OCI-LY7 (cell line): ENCODE measurements at regions not wholly inside any gene's neighbourhood (a gene's known extent, or its start where the extent isn't known, plus 50 kb on each side); places are given as distances from the start of the nearest gene placed in this dataset.

Source experiments
- BruUV-seq: library from RNA; stranded (reverse); fragments of 400-500 nt; replicated peaks from 2 replicates; lab custom pipeline; 2021; lab: Mats Ljungman, UMichigan
- CTCF ChIA-PET: fragments of 300-600 bp; sonication (Branson Sonifier 250); formaldehyde crosslinking; loops from one replicate; lab custom pipeline; 2022; ENCODE audit warnings: antibody characterized with exemption; ENCODE audit not compliant: unreplicated experiment; lab: Charles Lee
- POLR2A ChIA-PET: fragments of 300-600 bp; sonication (Branson Sonifier 250); formaldehyde crosslinking; loops from one replicate; lab custom pipeline; 2022; ENCODE audit warnings: antibody characterized with exemption; lab: Charles Lee
- DNase-seq: peaks from one replicate; pipeline ENCODE4 v3.0.0-alpha.2; 2015; ENCODE audit warnings: low spot score
- H2AFZ ChIP-seq: fragments of 200-600 bp; sonication (generic), shearing (Covaris generic); 2 replicates; pipeline ENCODE4 v1.6.1; 2014; ENCODE audit warnings: mild to moderate bottlenecking, antibody characterized with exemption, low read length, moderate library complexity
- H3K27ac ChIP-seq: fragments of 200-600 bp; sonication (generic); 2 replicates; pipeline ENCODE4 v1.5.1; 2014; ENCODE audit warnings: mixed run types, low read depth, mild to moderate bottlenecking, moderate library complexity, low read length, inconsistent platforms; ENCODE audit not compliant: poor library complexity, severe bottlenecking
- H3K36me3 ChIP-seq: fragments of 200-600 bp; sonication (generic); 2 replicates; pipeline ENCODE4 v1.6.1; 2014; ENCODE audit warnings: mild to moderate bottlenecking, antibody characterized with exemption, low read length, moderate library complexity, mixed read lengths; ENCODE audit not compliant: insufficient read depth
- H3K4me1 ChIP-seq: fragments of 200-600 bp; sonication (generic); 2 replicates; pipeline ENCODE4 v1.5.1; 2014; ENCODE audit warnings: mild to moderate bottlenecking, low read length; ENCODE audit not compliant: insufficient read depth, poor library complexity, severe bottlenecking
- H3K4me2 ChIP-seq: fragments of 200-600 bp; sonication (generic); 2 replicates; pipeline ENCODE4 v1.6.1; 2014; ENCODE audit warnings: mild to moderate bottlenecking, low read length
- H3K4me3 ChIP-seq: fragments of 200-600 bp; sonication (generic); 2 replicates; pipeline ENCODE4 v1.5.1; 2014; ENCODE audit warnings: mild to moderate bottlenecking, low read depth, low read length; ENCODE audit not compliant: poor library complexity, severe bottlenecking
- H3K79me2 ChIP-seq: fragments of 200-600 bp; sonication (generic); 2 replicates; pipeline ENCODE4 v1.6.1; 2016; ENCODE audit warnings: low read depth, mild to moderate bottlenecking, low read length, moderate library complexity, mixed read lengths; ENCODE audit not compliant: insufficient read depth
- H3K9me2 ChIP-seq: fragments of 200-600 bp; sonication (generic); 2 replicates; pipeline ENCODE4 v1.6.1; 2016; ENCODE audit warnings: mild to moderate bottlenecking, low read length, mixed read lengths; ENCODE audit not compliant: insufficient read depth
- H3K9me3 ChIP-seq: fragments of 200-600 bp; sonication (generic); 2 replicates; pipeline ENCODE4 v1.6.1; 2014; ENCODE audit warnings: mild to moderate bottlenecking, mixed run types, low read length, mixed read lengths
- H4K20me1 ChIP-seq: fragments of 200-600 bp; sonication (generic); 2 replicates; pipeline ENCODE4 v1.6.1; 2014; ENCODE audit warnings: mild to moderate bottlenecking, antibody characterized with exemption, low read length, moderate library complexity, mixed read lengths; ENCODE audit not compliant: insufficient read depth
- CTCF ChIP-seq: fragments of 200-600 bp; sonication (generic); conservative IDR thresholded peaks from 2 replicates; pipeline ENCODE4 v1.5.1; 2014; ENCODE audit warnings: mild to moderate bottlenecking, antibody characterized with exemption, low read length, moderate library complexity, mixed read lengths
- EZH2phosphoT487 ChIP-seq: fragments of 200-600 bp; sonication (generic); IDR thresholded peaks from 2 replicates; pipeline ENCODE4 v1.6.1; 2018; ENCODE audit warnings: low read depth, borderline replicate concordance, mild to moderate bottlenecking, mixed run types, antibody characterized with exemption, low read length, moderate library complexity, mixed read lengths
- intact Hi-C: fragments of 100-400 bp; cut with micrococcal nuclease; formaldehyde crosslinking; loops from one replicate; pipeline ENCODE4 v1.10.0; 2022; ENCODE audit not compliant: unreplicated experiment

GRCh38 chr6:43992126-43992663 is 135.1 kb downstream of the MRPL14 start:
- Histone ChIP-seq H3K27ac (no peak overlapping the region), H4K20me1 (no peaks in the 10 kb centered on the region), H3K9me3 (no peaks in the 10 kb centered on the region), H3K36me3 (no peaks in the 10 kb centered on the region), H3K9me2 (no peaks in the 10 kb centered on the region), H3K4me2 (no peak overlapping the region), H3K79me2 (no peaks in the 10 kb centered on the region), H3K4me1 (no peaks in the 10 kb centered on the region), H3K4me3 (no peak overlapping the region), H2AFZ (no peak overlapping the region)
- ChIA-PET POLR2A (no interaction called here), CTCF (no interaction called here)
- intact Hi-C loops, result no loop called here
- TF ChIP-seq EZH2phosphoT487 (no peak), CTCF (no peak)
- no TSS peak for BruUV-seq
- no peak for DNase-seq

- Histone ChIP-seq H3K4me1 (no peaks in the 10 kb centered on the region), H4K20me1 (no peaks in the 10 kb centered on the region), H2AFZ (no peak overlapping the region), H3K9me3 (no peaks in the 10 kb centered on the region), H3K4me2 (no peak overlapping the region), H3K9me2 (no peaks in the 10 kb centered on the region), H3K27ac (no peak overlapping the region), H3K4me3 (no peak overlapping the region), H3K79me2 (no peaks in the 10 kb centered on the region), H3K36me3 (no peaks in the 10 kb centered on the region)
- TF ChIP-seq EZH2phosphoT487 (no peak), CTCF (no peak)
- ChIA-PET POLR2A (no interaction called here), CTCF (interaction anchor here (0.5 to 0.6 kb wide), 2 partner anchors 72 to 358 kb away, joined by 3 read pairs; no protein-coding TSS in a partner anchor)
- DNase-seq, result no peak
- intact Hi-C loops, result no loop called here
- no TSS peak for BruUV-seq
Observed at GRCh38 chr6:43990627-43991619, 136.3 kb downstream of the MRPL14 start.
